Spleen (tissue), 11 donors: ENCODE measurements at regions not wholly inside any gene's neighbourhood (a gene's known extent, or its start where the extent isn't known, plus 50 kb on each side); places are given as distances from the start of the nearest gene placed in this dataset.

ENCODE experiments used
- DNase-seq: peaks from one replicate; pipeline ENCODE4 v3.0.0-alpha.2; 2020
- H3K27ac ChIP-seq, 8 donors: fragments of 200-600 bp; sonication (generic) in 7 of 8; 1 replicate in 4 of 8; 2 replicates in 4 of 8; pipeline versions ENCODE4 v1.5.0 to v1.8.0; 2016 to 2021; ENCODE audit warnings: inconsistent platforms in 4 of 8, mild to moderate bottlenecking in 4 of 8, moderate library complexity in 1 of 8
- H3K27me3 ChIP-seq, 7 donors: fragments of 200-600 bp; sonication (generic) in 6 of 7; replicated peaks in 1 of 7; 1 replicate in 4 of 7; 2 replicates in 3 of 7; pipeline versions ENCODE4 v1.5.0 to v1.8.0; 2016 to 2021; ENCODE audit warnings: inconsistent platforms in 3 of 7, mild to moderate bottlenecking in 1 of 7
- H3K36me3 ChIP-seq, 6 donors: fragments of 200-600 bp; sonication (generic) in 5 of 6; 1 replicate in 4 of 6; 2 replicates in 2 of 6; pipeline versions ENCODE4 v1.5.0 to v1.8.0; 2016 to 2021; ENCODE audit warnings: inconsistent platforms in 2 of 6
- H3K4me1 ChIP-seq, 6 donors: fragments of 200-600 bp; sonication (generic) in 5 of 6; 1 replicate in 3 of 6; 2 replicates in 3 of 6; pipeline versions ENCODE4 v1.5.0 to v1.8.0; 2016 to 2021; ENCODE audit warnings: inconsistent platforms in 3 of 6
- H3K4me3 ChIP-seq, 8 donors: fragments of 200-600 bp; sonication (generic) in 7 of 8; 1 replicate in 4 of 8; 2 replicates in 4 of 8; pipeline versions ENCODE4 v1.5.0 to v1.8.0; 2016 to 2021; ENCODE audit warnings: inconsistent platforms in 4 of 8, mild to moderate bottlenecking in 4 of 8, moderate library complexity in 2 of 8
- H3K9me3 ChIP-seq, 8 donors: fragments of 200-600 bp; sonication (generic) in 7 of 8; 1 replicate in 4 of 8; 2 replicates in 4 of 8; pipeline versions ENCODE4 v1.5.0 to v1.8.0; 2016 to 2021; ENCODE audit warnings: inconsistent platforms in 4 of 8
- CTCF ChIP-seq, 11 experiments: fragments of 200-600 bp in 7 of 11; fragments of 450-650 bp in 4 of 11; sonication (generic) in 4 of 11; IDR thresholded peaks in 8 of 11; conservative IDR thresholded peaks in 3 of 11; 1 replicate in 7 of 11; 2 replicates in 4 of 11; pipeline versions ENCODE4 v1.4.0 to v1.8.0; 2016 to 2021; ENCODE audit warnings: antibody characterized with exemption in 11 of 11, inconsistent platforms in 4 of 11, mild to moderate bottlenecking in 1 of 11
- POLR2A ChIP-seq, 3 donors: fragments of 450-650 bp; IDR thresholded peaks; one replicate each; pipeline ENCODE4 v1.5.1; 2017; ENCODE audit warnings: antibody characterized with exemption in 3 of 3, mild to moderate bottlenecking in 1 of 3
- POLR2AphosphoS5 ChIP-seq, 3 donors: sonication (generic); formaldehyde crosslinking; IDR thresholded peaks; one replicate each; pipeline ENCODE4 v1.5.1; 2017; ENCODE audit warnings: antibody characterized with exemption in 3 of 3
- WGBS, 5 donors: extraction: QIAGEN DNeasy Blood & Tissue Kit in 3 of 5; methylation state at CpG; one replicate each; pipeline versions ENCODE4 v1.1.5 to v1.1.7; 2013 to 2018; 5-methylcytosine and 5-hydroxymethylcytosine counted together
- intact Hi-C: fragments of 100-400 bp; cut with DNase I; formaldehyde crosslinking; loops from one replicate; pipeline ENCODE4 v1.15.0; 2023; ENCODE audit warnings: low total_unique reads
- donor health status: healthy with polysubstance abuse.
- donor health status: DM: no; HTN: no; CAD: no; lungs with moderate emphysema.
- donor health status: DM: no; HTN: no; CAD: no.
- donor health status: Bipolar disorder and iron deficiency.
- donor health status: healthy.
- donor health status: DM: no; HTN: no; CAD: no.
- donor health status: DM: yes; HTN: yes; CAD: no.

DNA sequence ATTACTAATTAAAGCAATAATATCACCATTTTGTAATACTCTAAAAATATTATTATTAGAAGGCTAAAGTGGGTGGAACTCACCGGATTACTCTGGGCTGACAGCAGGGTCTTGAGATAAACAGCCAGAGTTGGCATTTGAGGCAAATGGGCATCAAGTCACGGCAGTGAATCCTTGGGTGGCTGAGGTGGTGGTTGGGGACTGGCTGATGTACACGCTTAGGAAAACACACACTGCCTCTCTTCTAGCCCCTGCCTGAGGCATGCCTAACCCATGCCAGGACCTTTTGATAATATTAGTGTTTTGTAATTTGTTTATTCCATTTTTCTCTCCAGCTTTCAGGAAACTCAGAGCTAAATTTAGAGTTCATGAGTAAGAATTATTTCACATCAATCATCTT, 76.8 kb downstream of the ACKR3 start:
- WGBS, 5 donors: 77 to 91% (median 86%) methylated on average over 3 of the region's 3 CpGs

DNA sequence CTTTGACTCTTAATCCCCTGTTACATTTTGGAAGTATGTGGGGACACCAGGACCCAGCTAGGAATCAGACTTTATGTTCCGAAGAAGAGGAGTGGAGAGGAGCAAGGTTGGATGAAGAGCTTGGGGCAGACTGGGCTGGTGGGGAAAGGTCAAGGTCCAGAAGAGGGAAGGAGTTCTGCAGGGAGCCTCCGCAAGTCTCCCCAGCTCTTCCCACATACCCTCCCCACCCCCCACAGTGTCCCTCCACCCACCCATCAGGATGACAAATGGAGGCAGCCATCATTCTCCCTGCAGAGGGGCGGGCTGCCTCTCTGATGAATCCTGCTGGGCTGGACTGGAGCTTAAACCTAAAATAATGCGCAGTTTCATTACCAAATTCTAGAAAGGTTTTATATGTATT, 77.2 kb downstream of the ACKR3 start:
- intact Hi-C loops: no loop called here
- WGBS, 5 donors: 79 to 93% (median 85%) methylated on average over 4 of the region's 4 CpGs
- no peak for DNase-seq

More for the DNA sequence above, 76.8 kb downstream of the ACKR3 start:
- H3K36me3 ChIP-seq: no peaks in the 10 kb centered on the region
- no peak overlapping the region for H3K27ac ChIP-seq
- intact Hi-C loops: no loop called here
- TF ChIP-seq POLR2AphosphoS5 (IDR thresholded peaks at IDR 0.05) (no peak), CTCF (IDR thresholded peaks at IDR 0.05 in 8 of 11, conservative IDR thresholded peaks at IDR 0.05 in 3 of 11) (no peak), POLR2A (IDR thresholded peaks at IDR 0.05) (no peak)
- peaks cover 0 to 14% (median 0%) of the 10 kb centered on the region in 7 donors for H3K27me3 ChIP-seq
- H3K4me3 ChIP-seq: no peak overlapping the region
- no peak for DNase-seq
- peaks cover 0 to 20% (median 10%) of the 10 kb centered on the region in 8 donors for H3K9me3 ChIP-seq
- H3K4me1 ChIP-seq: no peaks in the 10 kb centered on the region

GRCh38 chr2:236647621-236648020, 78.0 kb downstream of the ACKR3 start:
- H3K27ac ChIP-seq: no peak overlapping the region
- TF ChIP-seq CTCF (IDR thresholded peaks at IDR 0.05 in 8 of 11, conservative IDR thresholded peaks at IDR 0.05 in 3 of 11) (no peak), POLR2AphosphoS5 (IDR thresholded peaks at IDR 0.05) (no peak), POLR2A (IDR thresholded peaks at IDR 0.05) (no peak)
- intact Hi-C loops: no loop called here

More for the DNA sequence above, 77.2 kb downstream of the ACKR3 start:
- Histone ChIP-seq H3K4me3 (no peak overlapping the region), H3K27me3 (peaks cover 0 to 14% (median 0%) of the 10 kb centered on the region in 7 donors), H3K27ac (no peak overlapping the region), H3K4me1 (no peaks in the 10 kb centered on the region), H3K36me3 (no peaks in the 10 kb centered on the region), H3K9me3 (peaks cover 0 to 16% (median 10%) of the 10 kb centered on the region in 8 donors)
- no peak for TF ChIP-seq POLR2AphosphoS5 (IDR thresholded peaks at IDR 0.05)
- no peak for TF ChIP-seq POLR2A (IDR thresholded peaks at IDR 0.05)
- TF ChIP-seq CTCF (IDR thresholded peaks at IDR 0.05 in 8 of 11, conservative IDR thresholded peaks at IDR 0.05 in 3 of 11): no peak

GRCh38 chr2:236653863-236654262, 84.2 kb downstream of the ACKR3 start:
- no peak for DNase-seq
- intact Hi-C loops: no loop called here
- TF ChIP-seq CTCF (IDR thresholded peaks at IDR 0.05 in 8 of 11, conservative IDR thresholded peaks at IDR 0.05 in 3 of 11) (no peak), POLR2AphosphoS5 (IDR thresholded peaks at IDR 0.05) (no peak), POLR2A (IDR thresholded peaks at IDR 0.05) (no peak)
- Histone ChIP-seq H3K4me1 (no peaks in the 10 kb centered on the region), H3K9me3 (peaks cover 0 to 16% (median 10%) of the 10 kb centered on the region in 8 donors), H3K4me3 (no peak overlapping the region), H3K36me3 (no peaks in the 10 kb centered on the region), H3K27me3 (peaks cover 0 to 30% (median 0%) of the 10 kb centered on the region in 7 donors), H3K27ac (no peak overlapping the region)
- 69 to 89% (median 80%) methylated on average over 1 of the region's 1 CpG for whole genome bisulfite sequencing, 5 donors

More at GRCh38 chr2:236647621-236648020, 78.0 kb downstream of the ACKR3 start:
- DNase-seq: no peak
- no peak overlapping the region for H3K4me3 ChIP-seq
- no peaks in the 10 kb centered on the region for H3K4me1 ChIP-seq
- H3K36me3 ChIP-seq: no peaks in the 10 kb centered on the region
- peaks cover 0 to 10% (median 0%) of the 10 kb centered on the region in 7 donors for H3K27me3 ChIP-seq
- 87 to 96% (median 92%) methylated on average over 5 of the region's 5 CpGs for WGBS, 5 donors
- peaks cover 0 to 16% (median 10%) of the 10 kb centered on the region in 8 donors for H3K9me3 ChIP-seq
